Stimulated activated CD8-positive, alpha-beta memory T cell treated with anti-CD3 and anti-CD28 coated beads, Interleukin-7, amount 100 ng/mL, for 1 hour (primary cell): ENCODE measurements at regions not wholly inside any gene's neighbourhood (a gene's known extent, or its start where the extent isn't known, plus 50 kb on each side); places are given as distances from the start of the nearest gene placed in this dataset.
"Not testable (repeated sequence)": the region's sequence is repeated elsewhere in the genome, so short reads cannot be mapped to it uniquely, and the experiment has no call there.

Source experiments
- DNase-seq, 2 donors: peaks; one replicate each; pipeline ENCODE4 v3.0.0-alpha.2; 2020; ENCODE audit warnings: low read depth in 2 of 2

GRCh38 chr6:139994998-139995397, 620.5 kb upstream of the CITED2 start:
- DNase-seq, result no peak

- no peak for DNase-seq
These were observed 616.5 kb upstream of the CITED2 start for GRCh38 chr6:139990856-139991465.

- no peak for DNase-seq
These were observed 615.7 kb upstream of the CITED2 start for GRCh38 chr6:139990026-139990686.

- DNase-seq, result no peak
These were observed 614.2 kb upstream of the CITED2 start for GRCh38 chr6:139988685-139989084.

GRCh38 chr6:139987091-139987490, 612.6 kb upstream of the CITED2 start:
- no peak for DNase-seq

- DNase-seq, result no peak
These were observed 610.9 kb upstream of the CITED2 start for GRCh38 chr6:139985236-139985815.

- no peak for DNase-seq
These were observed 609.9 kb upstream of the CITED2 start for GRCh38 chr6:139984317-139984716.

- no peak for DNase-seq
These were observed 609.3 kb upstream of the CITED2 start for GRCh38 chr6:139983555-139984276.

GRCh38 chr6:139982652-139983295, 608.3 kb upstream of the CITED2 start:
- no peak for DNase-seq

- no peak for DNase-seq
These were observed 607.7 kb upstream of the CITED2 start for GRCh38 chr6:139982195-139982594.

GRCh38 chr6:139981768-139982181, 607.3 kb upstream of the CITED2 start:
- no peak for DNase-seq

GRCh38 chr6:139981066-139981624, 606.7 kb upstream of the CITED2 start:
- DNase-seq, result no peak

- not testable (repeated sequence) for DNase-seq
These were observed 606.2 kb upstream of the CITED2 start for GRCh38 chr6:139980631-139981030.

- no peak for DNase-seq
These were observed 604.7 kb upstream of the CITED2 start for GRCh38 chr6:139979021-139979725.

GRCh38 chr6:139977887-139978332, 603.5 kb upstream of the CITED2 start:
- DNase-seq, result no peak

- DNase-seq, result no peak
These were observed 599.4 kb upstream of the CITED2 start for GRCh38 chr6:139973669-139974344.

GRCh38 chr6:139972116-139972515, 597.7 kb upstream of the CITED2 start:
- DNase-seq, result no peak

GRCh38 chr6:139970591-139970991, 596.1 kb upstream of the CITED2 start:
- no peak for DNase-seq

GRCh38 chr6:139967497-139967896, 593.0 kb upstream of the CITED2 start:
- DNase-seq, result no peak

GRCh38 chr6:139965393-139965792, 590.9 kb upstream of the CITED2 start:
- no peak for DNase-seq

- DNase-seq, result no peak
These were observed 590.3 kb upstream of the CITED2 start for GRCh38 chr6:139964737-139965136.
